Peyer's patch (tissue), 4 donors: ENCODE measurements at regions not wholly inside any gene's neighbourhood (a gene's known extent, or its start where the extent isn't known, plus 50 kb on each side); places are given as distances from the start of the nearest gene placed in this dataset.

ENCODE experiments used
- DNase-seq, 3 donors: peaks; one replicate each; pipeline ENCODE4 v3.0.0-alpha.2; 2017 to 2019
- H3K27ac ChIP-seq, 4 donors: fragments of 200-600 bp; sonication (generic); one replicate each; pipeline ENCODE4 v1.5.1; 2016 to 2019
- H3K27me3 ChIP-seq, 2 donors: fragments of 200-600 bp; sonication (generic); one replicate each; pipeline ENCODE4 v1.5.1; 2019
- H3K36me3 ChIP-seq, 3 donors: fragments of 200-600 bp; sonication (generic); one replicate each; pipeline ENCODE4 v1.5.1; 2016 to 2019
- H3K4me1 ChIP-seq, 4 donors: fragments of 200-600 bp; sonication (generic); one replicate each; pipeline ENCODE4 v1.5.1; 2016 to 2019
- H3K4me3 ChIP-seq, 4 donors: fragments of 200-600 bp; sonication (generic); 1 replicate in 3 of 4; 2 replicates in 1 of 4; pipeline ENCODE4 v1.5.1; 2016 to 2019; ENCODE audit warnings: mild to moderate bottlenecking in 1 of 4
- H3K9me3 ChIP-seq, 4 donors: fragments of 200-600 bp; sonication (generic); one replicate each; pipeline ENCODE4 v1.5.1; 2016 to 2019; ENCODE audit warnings: mild to moderate bottlenecking in 1 of 4
- POLR2A ChIP-seq, 2 donors: fragments of 450-650 bp; IDR thresholded peaks; one replicate each; pipeline ENCODE4 v1.5.1; 2017; ENCODE audit warnings: antibody characterized with exemption in 2 of 2, mild to moderate bottlenecking in 2 of 2, moderate library complexity in 2 of 2
- TF ChIP-seq, protein P1 (sequence below), 6 experiments: fragments of 450-650 bp in 4 of 6; fragments of 200-600 bp in 2 of 6; sonication (generic) in 1 of 6; IDR thresholded peaks; one replicate each; pipeline ENCODE4 v1.5.1; 2017 to 2019; ENCODE audit warnings: antibody characterized with exemption in 6 of 6, mild to moderate bottlenecking in 3 of 6, moderate library complexity in 1 of 6

DNA sequence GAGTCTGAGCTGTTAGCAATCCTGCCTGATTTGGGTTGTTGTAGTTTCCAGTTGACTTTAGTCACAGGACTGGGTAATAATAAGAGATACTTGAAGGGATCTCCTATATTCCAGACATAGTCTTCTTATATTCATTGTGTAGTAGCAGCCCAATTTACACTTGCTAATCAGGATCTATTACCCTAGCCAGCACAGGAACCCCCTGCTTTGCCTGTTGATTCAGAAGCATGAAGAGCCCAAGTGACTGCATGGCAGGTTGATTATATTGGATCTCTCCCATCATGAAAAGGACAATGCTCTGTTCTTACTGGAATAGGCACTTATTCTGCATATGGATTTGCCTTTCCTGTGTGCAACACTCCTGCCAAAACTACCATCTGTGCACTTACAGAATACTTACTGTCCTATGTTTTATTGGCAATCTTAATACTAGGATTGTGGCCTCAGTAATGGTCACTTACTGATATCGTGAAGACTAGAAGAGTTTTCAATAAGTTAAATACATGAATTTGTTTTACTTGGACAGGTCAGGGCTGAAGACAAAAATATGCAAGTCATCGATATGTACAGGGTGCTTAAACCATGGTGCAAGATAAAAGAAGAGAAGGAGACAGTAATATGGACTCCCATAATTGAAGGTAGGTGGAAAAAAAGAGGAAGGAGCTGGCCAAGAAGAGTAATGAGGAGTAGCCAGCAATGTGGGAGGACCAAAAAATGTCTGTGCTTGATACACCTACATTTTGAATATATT, 304.1 kb downstream of the MCTP2 start:
- H3K27me3 ChIP-seq, result no peaks in the 10 kb centered on the region
- H3K4me3 ChIP-seq, result no peak overlapping the region
- H3K27ac ChIP-seq, result no peak overlapping the region
- no peak for DNase-seq
- TF ChIP-seq POLR2A (IDR thresholded peaks at IDR 0.05), result no peak
- TF ChIP-seq, protein P1, sequence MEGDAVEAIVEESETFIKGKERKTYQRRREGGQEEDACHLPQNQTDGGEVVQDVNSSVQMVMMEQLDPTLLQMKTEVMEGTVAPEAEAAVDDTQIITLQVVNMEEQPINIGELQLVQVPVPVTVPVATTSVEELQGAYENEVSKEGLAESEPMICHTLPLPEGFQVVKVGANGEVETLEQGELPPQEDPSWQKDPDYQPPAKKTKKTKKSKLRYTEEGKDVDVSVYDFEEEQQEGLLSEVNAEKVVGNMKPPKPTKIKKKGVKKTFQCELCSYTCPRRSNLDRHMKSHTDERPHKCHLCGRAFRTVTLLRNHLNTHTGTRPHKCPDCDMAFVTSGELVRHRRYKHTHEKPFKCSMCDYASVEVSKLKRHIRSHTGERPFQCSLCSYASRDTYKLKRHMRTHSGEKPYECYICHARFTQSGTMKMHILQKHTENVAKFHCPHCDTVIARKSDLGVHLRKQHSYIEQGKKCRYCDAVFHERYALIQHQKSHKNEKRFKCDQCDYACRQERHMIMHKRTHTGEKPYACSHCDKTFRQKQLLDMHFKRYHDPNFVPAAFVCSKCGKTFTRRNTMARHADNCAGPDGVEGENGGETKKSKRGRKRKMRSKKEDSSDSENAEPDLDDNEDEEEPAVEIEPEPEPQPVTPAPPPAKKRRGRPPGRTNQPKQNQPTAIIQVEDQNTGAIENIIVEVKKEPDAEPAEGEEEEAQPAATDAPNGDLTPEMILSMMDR (IDR thresholded peaks at IDR 0.05), result no peak
- H3K36me3 ChIP-seq, result no peaks in the 10 kb centered on the region
- H3K4me1 ChIP-seq, result no peaks in the 10 kb centered on the region
- no peaks in the 10 kb centered on the region for H3K9me3 ChIP-seq

DNA sequence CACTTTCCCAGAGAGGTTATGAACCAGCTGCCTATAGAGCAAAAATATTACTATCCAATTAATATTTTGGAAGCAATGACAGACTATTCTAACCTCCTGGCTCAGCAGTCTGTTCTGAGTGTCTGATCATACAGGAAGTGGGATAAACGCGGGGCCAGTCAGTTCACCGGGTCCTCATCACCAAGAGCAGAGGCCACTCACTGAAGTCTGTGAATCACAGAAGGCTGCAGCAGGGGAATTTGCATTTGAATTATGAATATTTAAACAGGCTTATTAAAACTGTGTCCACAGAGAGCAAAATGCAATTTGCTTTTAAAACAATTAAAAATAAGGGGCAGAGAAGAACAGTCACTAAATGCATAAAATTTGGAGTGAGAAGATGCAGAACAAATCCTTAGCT, 305.2 kb downstream of the MCTP2 start:
- no peaks in the 10 kb centered on the region for H3K27me3 ChIP-seq
- TF ChIP-seq POLR2A (IDR thresholded peaks at IDR 0.05), result no peak
- TF ChIP-seq, protein P1 (IDR thresholded peaks at IDR 0.05), result no peak
- H3K36me3 ChIP-seq, result no peaks in the 10 kb centered on the region
- H3K4me3 ChIP-seq, result no peak overlapping the region
- H3K27ac ChIP-seq, result no peak overlapping the region
- no peaks in the 10 kb centered on the region for H3K9me3 ChIP-seq
- no peak for DNase-seq
- H3K4me1 ChIP-seq, result no peaks in the 10 kb centered on the region

DNA sequence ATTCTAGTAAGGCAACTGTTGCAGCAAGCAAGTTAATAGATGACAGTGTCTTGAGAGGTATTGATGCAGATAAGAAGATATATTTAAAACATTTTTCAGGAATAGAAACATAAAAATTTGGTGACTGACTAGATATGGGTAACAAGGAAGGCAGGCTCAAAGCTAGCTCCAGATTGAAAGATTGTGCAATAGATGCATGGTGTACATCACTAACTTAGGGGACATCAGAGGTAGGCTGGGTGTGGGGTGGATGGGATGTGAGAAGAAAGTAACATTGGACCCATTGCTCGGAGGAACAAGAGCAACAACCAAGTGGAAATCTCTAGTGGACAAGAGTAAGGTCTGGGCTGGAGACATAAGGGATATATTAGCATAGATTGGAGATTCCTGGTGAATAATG, 306.9 kb downstream of the MCTP2 start:
- H3K36me3 ChIP-seq, result no peaks in the 10 kb centered on the region
- H3K9me3 ChIP-seq, result no peaks in the 10 kb centered on the region
- TF ChIP-seq POLR2A (IDR thresholded peaks at IDR 0.05), result no peak
- TF ChIP-seq, protein P1 (IDR thresholded peaks at IDR 0.05), result no peak
- H3K27ac ChIP-seq, result no peak overlapping the region
- DNase-seq, result no peak
- no peaks in the 10 kb centered on the region for H3K27me3 ChIP-seq
- H3K4me3 ChIP-seq, result no peak overlapping the region
- H3K4me1 ChIP-seq, result no peaks in the 10 kb centered on the region

DNA sequence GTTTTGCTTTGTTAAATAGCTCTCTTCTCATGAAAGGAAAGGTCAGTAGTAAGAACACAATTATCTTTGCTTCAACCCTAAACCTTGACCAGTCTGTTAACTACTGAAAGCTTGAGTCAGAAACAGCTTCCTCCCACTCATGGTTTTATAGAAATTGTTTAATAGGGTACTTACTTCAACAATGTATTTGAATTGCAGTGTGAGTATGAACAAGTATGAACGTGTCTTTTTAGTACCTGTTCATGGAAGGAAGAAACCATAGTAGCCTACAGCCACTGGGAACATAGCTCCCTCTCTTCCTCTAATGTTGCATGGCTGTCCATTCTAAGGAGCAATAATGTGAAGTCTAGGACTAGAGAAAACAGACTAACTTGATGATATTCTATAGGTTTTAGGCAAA, 311.0 kb downstream of the MCTP2 start:
- Histone ChIP-seq H3K9me3 (no peaks in the 10 kb centered on the region), H3K36me3 (no peaks in the 10 kb centered on the region), H3K4me1 (no peaks in the 10 kb centered on the region), H3K27ac (no peak overlapping the region), H3K27me3 (no peaks in the 10 kb centered on the region), H3K4me3 (no peak overlapping the region)
- no peak for TF ChIP-seq POLR2A (IDR thresholded peaks at IDR 0.05)
- TF ChIP-seq, protein P1 (IDR thresholded peaks at IDR 0.05), result no peak
- no peak for DNase-seq

DNA sequence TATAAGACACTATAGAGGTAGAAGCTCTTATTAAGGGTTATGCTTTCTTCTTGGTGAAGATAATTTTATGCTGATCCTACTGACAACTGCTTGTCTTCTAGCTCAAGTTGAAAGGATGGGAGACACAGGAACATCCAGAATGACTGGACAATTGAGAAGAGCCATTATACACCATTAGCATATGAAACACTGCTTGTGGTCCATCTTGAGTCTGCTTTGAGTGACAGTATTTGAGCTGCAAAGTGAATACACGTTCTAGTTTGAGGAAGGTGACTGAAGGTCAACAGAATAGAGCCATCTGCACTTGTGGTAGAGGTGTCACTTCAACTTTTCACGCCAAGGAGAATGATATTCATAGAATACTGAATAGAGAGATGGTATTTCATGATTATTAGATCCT, 315.4 kb downstream of the MCTP2 start:
- no peak overlapping the region for H3K27ac ChIP-seq
- H3K36me3 ChIP-seq, result no peaks in the 10 kb centered on the region
- no peaks in the 10 kb centered on the region for H3K4me1 ChIP-seq
- DNase-seq, result no peak
- TF ChIP-seq, protein P1 (IDR thresholded peaks at IDR 0.05), result no peak
- TF ChIP-seq POLR2A (IDR thresholded peaks at IDR 0.05), result no peak
- no peaks in the 10 kb centered on the region for H3K9me3 ChIP-seq
- H3K4me3 ChIP-seq, result no peak overlapping the region
- no peaks in the 10 kb centered on the region for H3K27me3 ChIP-seq

DNA sequence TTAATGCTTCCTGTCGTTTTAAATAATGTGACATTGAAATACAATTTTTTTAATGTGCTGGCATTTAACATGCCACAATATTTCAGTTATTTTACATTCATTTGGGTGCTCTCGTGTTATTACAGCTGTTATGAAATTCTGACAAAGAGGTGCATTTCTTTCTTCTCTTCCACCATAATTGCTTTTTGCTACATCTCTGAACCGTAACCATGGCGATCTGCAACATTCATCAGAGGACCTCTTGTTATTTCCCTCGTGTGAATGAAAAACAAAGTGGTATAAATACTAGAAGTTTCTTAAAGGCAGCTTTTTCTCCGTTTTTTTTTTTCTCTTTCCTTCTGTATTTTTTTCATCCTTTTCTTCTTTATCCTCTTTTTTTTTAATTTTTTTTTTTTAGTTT, 316.4 kb downstream of the MCTP2 start:
- Histone ChIP-seq H3K4me1 (no peaks in the 10 kb centered on the region), H3K9me3 (no peaks in the 10 kb centered on the region), H3K4me3 (no peak overlapping the region), H3K27ac (no peak overlapping the region), H3K36me3 (no peaks in the 10 kb centered on the region), H3K27me3 (no peaks in the 10 kb centered on the region)
- no peak for DNase-seq
- TF ChIP-seq POLR2A (IDR thresholded peaks at IDR 0.05), result no peak
- TF ChIP-seq, protein P1 (IDR thresholded peaks at IDR 0.05), result no peak
